GM19328 (cell line): ENCODE measurements at regions not wholly inside any gene's neighbourhood (a gene's known extent, or its start where the extent isn't known, plus 50 kb on each side); places are given as distances from the start of the nearest gene placed in this dataset.
"Not testable (repeated sequence)": the region's sequence is repeated elsewhere in the genome, so short reads cannot be mapped to it uniquely, and the experiment has no call there.

ENCODE experiments used
- ATAC-seq: cut with Tn5 transposase; IDR thresholded peaks from one replicate; pipeline ENCODE4 v1.9.1; 2021; ENCODE audit warnings: mild to moderate bottlenecking, moderate library complexity; ENCODE audit not compliant: unreplicated experiment

DNA sequence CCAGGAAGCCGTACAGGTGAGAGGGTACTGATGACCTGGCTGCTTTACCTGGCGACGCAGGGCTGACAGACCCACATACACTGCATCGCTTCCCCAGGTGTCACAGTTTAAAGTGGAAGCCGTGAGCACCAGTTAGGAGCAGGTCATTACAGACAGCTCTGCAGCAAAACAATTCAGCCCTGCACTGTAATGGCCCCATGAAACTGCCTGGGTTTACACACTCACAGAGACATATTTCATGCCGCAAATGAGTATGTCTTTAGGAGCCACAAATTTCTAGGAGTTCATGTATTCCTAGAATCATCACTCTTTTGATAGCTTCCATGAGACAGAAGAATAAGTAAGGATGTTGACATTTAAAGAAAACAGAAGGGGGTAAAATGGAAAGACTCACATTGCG, 723.1 kb downstream of the MATN1 start:
- ATAC-seq: no peak

DNA sequence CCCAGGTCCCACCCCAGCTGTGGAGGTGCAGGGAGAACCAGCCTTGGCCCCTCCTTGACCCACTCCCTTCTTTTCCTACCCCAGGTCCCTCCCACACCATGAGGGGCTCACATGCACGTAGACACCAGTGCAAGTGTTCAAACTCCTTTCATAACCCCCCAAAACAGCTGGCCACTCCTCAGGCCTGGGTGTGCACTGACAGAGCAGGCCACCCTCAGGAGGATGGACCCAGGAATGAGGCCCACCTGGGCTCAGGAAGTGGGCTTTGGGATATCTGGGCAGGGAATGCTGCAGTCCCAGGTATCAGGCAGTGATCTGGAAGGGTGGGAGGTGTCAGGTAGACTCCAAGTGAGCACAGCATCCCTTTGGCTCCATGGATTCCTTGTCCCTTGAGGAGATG, 723.8 kb downstream of the MATN1 start:
- ATAC-seq: no peak

- ATAC-seq: no peak
These were observed 724.7 kb downstream of the MATN1 start for GRCh38 chr1:29998686-29999085.

DNA sequence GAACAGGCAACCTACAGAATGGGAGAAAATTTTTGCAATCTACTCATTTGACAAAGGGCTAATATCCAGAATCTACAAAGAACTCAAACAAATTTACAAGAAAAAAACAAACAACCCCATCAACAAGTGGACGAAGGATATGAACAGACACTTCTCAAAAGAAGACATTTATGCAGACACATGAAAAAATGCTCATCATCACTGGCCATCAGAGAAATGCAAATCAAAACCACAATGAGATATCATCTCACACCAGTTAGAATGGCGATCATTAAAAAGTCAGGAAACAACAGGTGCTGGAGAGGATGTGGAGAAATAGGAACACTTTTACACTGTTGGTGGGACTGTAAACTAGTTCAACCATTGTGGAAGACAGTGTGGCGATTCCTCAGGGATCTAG, 725.6 kb downstream of the MATN1 start:
- not testable (repeated sequence) for ATAC-seq

- no peak for ATAC-seq
These were observed 729.4 kb downstream of the MATN1 start for GRCh38 chr1:29993950-29994349.

DNA sequence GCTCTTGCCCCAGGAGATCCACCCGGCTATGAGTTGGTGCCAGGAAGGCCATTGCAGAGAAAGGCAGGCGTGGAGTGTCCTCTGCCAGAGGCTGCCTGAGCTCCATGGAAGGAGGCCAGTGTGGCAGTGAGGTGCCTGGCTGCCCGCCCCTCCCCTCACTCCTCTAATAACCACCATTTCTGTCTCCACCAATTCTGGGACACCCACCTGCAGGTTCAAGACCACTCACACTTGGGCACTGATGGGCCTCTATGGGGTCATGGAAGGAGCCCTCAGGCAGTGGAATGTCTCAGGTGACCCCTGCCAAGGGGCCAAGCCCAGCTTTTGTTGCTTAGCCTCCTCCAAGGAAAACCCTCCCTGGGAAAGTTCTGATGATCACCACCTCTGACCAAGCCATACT, 731.6 kb downstream of the MATN1 start:
- ATAC-seq: no peak

GRCh38 chr1:29991025-29991424, 732.4 kb downstream of the MATN1 start:
- no peak for ATAC-seq

GRCh38 chr1:29990304-29990703, 733.1 kb downstream of the MATN1 start:
- no peak for ATAC-seq

DNA sequence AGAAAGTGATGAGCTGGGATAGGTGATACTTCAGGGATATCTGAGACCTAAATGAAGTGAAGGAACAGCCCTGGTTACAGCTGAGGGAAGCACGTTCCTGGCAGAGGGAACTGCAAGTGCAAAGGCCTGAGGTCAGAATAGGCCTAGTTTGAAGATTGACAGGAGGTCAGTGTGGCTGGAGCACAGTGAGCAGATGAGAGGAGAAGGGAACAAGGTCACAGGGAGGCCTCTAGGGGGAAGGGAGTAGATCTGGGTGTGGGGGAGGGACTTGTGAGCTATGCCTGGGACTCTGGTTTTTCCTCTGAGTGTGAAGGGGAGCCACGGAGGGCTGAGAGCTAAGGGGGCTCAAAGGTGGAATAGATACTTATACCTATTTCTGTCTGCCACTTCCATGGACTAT, 736.4 kb downstream of the MATN1 start:
- no peak for ATAC-seq

- ATAC-seq: no peak
These were observed 737.8 kb downstream of the MATN1 start for GRCh38 chr1:29985606-29985945.

DNA sequence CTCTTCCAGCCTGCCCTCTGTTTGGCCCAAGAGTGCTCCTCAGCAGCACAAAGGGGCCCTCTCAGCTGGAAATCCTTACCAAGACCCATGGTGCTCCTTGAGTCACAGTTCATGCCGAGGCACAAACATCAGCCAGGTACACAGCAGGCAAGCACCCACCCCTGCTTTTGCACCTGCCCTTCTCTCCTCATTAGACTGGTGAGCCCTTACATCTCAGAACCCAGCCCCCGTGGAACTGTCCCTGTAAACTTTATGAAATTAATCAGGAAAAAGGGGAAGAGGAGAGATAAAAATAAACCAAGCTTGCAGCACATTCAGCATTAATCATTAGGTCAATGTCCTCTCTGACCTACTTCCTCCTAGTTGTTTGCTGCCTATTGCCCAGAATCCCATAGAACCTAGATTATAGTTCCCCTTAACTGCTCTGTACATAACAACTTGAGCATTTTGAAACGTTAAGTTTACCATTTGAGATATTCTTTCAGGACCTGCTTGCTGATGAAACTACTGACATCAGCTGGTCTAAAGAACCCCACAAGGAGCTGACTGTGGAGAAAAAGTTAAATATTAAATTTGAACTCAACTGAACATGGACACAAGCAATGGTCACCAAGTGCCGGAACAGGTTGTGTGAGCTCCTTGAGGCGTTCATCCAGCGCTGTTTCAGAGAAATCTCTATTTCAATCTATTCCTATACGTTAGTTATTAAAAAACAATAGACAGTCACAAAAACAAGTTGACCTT, 738.4 kb downstream of the MATN1 start:
- ATAC-seq: no peak

GRCh38 chr1:29984166-29984861, 739.1 kb downstream of the MATN1 start:
- no peak for ATAC-seq

GRCh38 chr1:29983321-29983720, 740.1 kb downstream of the MATN1 start:
- no peak for ATAC-seq

GRCh38 chr1:29981586-29982239, 741.7 kb downstream of the MATN1 start:
- ATAC-seq: no peak

DNA sequence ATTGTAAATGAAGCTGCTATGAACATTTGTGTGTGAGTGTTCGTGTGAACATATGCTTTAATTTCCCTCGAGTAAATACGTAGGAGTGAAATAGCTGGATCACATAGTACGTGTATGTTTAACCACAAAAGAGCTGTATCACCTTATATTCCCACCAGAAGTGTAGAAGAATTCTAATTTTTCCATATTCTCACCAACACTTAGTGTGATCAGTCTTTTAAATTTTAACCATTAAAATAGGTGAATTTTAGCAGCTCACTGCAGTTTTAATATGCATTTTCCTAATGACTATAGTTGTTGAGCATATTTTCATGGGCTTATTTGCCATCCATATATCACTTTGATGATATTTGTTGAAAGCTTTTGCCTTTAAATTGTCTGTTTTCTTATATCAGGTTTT, 741.2 kb downstream of the PTPRU start:
- no peak for ATAC-seq

GRCh38 chr1:29975036-29975694, 738.8 kb downstream of the PTPRU start:
- no peak for ATAC-seq

- ATAC-seq: no peak
These were observed 738.0 kb downstream of the PTPRU start for GRCh38 chr1:29974316-29974724.

DNA sequence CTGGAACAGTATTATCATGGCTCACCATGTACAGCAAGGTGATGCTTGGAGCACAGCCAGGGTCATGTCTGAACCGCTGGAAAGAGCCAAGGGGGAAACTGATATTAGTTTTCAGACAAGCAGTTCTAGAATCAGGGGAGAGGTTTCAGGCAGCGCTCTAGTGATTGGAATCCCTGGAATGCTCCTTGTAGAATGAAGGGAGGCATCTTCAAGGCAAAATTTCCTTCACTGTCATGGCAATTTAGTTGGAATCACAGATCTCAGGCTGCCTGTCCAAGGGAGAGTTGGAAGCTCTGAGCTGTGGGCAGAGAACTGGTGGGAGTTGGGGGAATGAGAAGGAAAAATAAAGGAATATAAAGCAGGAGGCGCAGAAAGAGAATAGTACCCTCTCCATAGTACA, 737.1 kb downstream of the PTPRU start:
- ATAC-seq: no peak

- ATAC-seq: no peak
These were observed 736.2 kb downstream of the PTPRU start for GRCh38 chr1:29972421-29973053.

DNA sequence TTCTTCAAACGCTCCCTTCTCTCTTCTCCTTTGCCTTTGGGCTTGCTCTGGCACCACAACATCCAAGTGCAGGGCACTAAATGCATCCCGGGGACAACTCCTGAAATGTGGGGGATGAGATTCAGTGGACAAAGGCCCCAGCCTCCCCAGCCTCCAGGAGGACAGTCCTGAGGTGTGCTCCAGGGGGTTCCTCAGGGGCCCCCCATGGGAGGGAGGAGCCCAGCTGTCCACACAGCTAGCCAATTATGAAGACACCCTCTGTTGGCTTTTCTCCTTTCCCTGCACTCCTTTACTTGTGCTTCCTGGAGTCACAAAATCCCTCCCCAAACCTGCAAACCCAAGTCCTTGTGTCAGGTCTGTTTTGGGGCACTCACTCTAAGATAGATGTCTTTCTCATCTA, 735.4 kb downstream of the PTPRU start:
- ATAC-seq: no peak

DNA sequence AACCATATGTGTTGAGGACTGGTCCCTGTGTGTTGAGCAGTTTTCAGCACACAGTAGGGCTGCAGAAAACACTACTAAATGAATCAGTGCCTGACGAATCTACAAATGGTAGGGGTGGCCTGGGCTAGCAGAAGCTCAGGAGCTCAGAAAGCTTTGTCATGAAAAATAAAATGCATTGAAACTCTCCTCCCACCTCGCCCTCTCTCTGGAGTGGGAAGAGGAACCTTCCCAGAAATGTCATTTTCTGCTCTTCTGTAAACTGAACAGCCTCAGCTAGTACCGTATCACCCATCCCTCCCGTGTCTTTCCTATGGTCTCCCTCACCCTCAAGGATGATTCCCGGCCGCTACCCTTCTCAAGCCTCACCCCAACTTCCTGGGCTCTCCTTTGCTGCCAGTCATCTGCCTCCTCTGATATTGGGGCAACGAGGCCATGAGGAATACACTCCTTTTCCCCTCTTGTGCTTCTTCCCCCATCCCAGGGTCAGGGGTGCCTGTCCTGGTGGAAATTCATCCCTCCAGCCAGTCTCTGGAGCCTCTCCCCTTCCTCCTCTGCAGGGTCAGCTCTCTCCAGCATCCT, 734.5 kb downstream of the PTPRU start:
- no peak for ATAC-seq
